ENCODE measurements at regions not wholly inside any gene's neighbourhood (a gene's known extent, or its start where the extent isn't known, plus 50 kb on each side); places are given as distances from the start of the nearest gene placed in this dataset.

- DNase-seq (ENCODE audit: low read depth in 1 of 2, low spot score in 1 of 2): no peak
- no peak overlapping the region for H3K27ac ChIP-seq (replicated peaks)
- no peak overlapping the region for H3K4me3 ChIP-seq (replicated peaks; ENCODE audit: insufficient read depth, low read length)
- no peak for TF ChIP-seq POLR2AphosphoS5 (IDR thresholded peaks at IDR 0.05; ENCODE audit: low read depth)
- TF ChIP-seq SPI1 (IDR thresholded peaks at IDR 0.05; ENCODE audit: borderline replicate concordance, low read depth): no peak
- TF ChIP-seq REST (IDR thresholded peaks at IDR 0.05; ENCODE audit: insufficient replicate concordance, low read depth): no peak
- no peak for TF ChIP-seq CTCF (IDR thresholded peaks at IDR 0.05; ENCODE audit: insufficient read depth, low read length)
- no peak for TF ChIP-seq GABPA (IDR thresholded peaks at IDR 0.05; ENCODE audit: low read depth)
- H3K27me3 ChIP-seq (ENCODE audit: insufficient read depth, poor library complexity, severe bottlenecking): no peaks in the 10 kb centered on the region
Observed at GRCh38 chr18:28514699-28515098, 337.8 kb upstream of the CDH2 start.

- no peak for TF ChIP-seq SPI1 (IDR thresholded peaks at IDR 0.05; ENCODE audit: borderline replicate concordance, low read depth)
- TF ChIP-seq REST (IDR thresholded peaks at IDR 0.05; ENCODE audit: insufficient replicate concordance, low read depth): no peak
- TF ChIP-seq POLR2AphosphoS5 (IDR thresholded peaks at IDR 0.05; ENCODE audit: low read depth): no peak
- no peak for TF ChIP-seq GABPA (IDR thresholded peaks at IDR 0.05; ENCODE audit: low read depth)
- no peak for TF ChIP-seq CTCF (IDR thresholded peaks at IDR 0.05; ENCODE audit: insufficient read depth, low read length)
- Histone ChIP-seq H3K4me3 (replicated peaks; ENCODE audit: insufficient read depth, low read length) (no peak overlapping the region), H3K27ac (replicated peaks) (no peak overlapping the region), H3K27me3 (ENCODE audit: insufficient read depth, poor library complexity, severe bottlenecking) (no peaks in the 10 kb centered on the region)
- DNase-seq (ENCODE audit: low read depth in 1 of 2, low spot score in 1 of 2): no peak
Observed at GRCh38 chr18:28512357-28512756, 335.4 kb upstream of the CDH2 start.

GRCh38 chr18:28511413-28511821 is 334.5 kb upstream of the CDH2 start:
- TF ChIP-seq SPI1 (IDR thresholded peaks at IDR 0.05; ENCODE audit: borderline replicate concordance, low read depth): no peak
- TF ChIP-seq GABPA (IDR thresholded peaks at IDR 0.05; ENCODE audit: low read depth): no peak
- TF ChIP-seq POLR2AphosphoS5 (IDR thresholded peaks at IDR 0.05; ENCODE audit: low read depth): no peak
- no peak for TF ChIP-seq REST (IDR thresholded peaks at IDR 0.05; ENCODE audit: insufficient replicate concordance, low read depth)
- no peak for TF ChIP-seq CTCF (IDR thresholded peaks at IDR 0.05; ENCODE audit: insufficient read depth, low read length)
- no peak for DNase-seq (ENCODE audit: low read depth in 1 of 2, low spot score in 1 of 2)
- Histone ChIP-seq H3K4me3 (replicated peaks; ENCODE audit: insufficient read depth, low read length) (no peak overlapping the region), H3K27ac (replicated peaks) (no peak overlapping the region), H3K27me3 (ENCODE audit: insufficient read depth, poor library complexity, severe bottlenecking) (no peaks in the 10 kb centered on the region)
